ENCODE measurements at regions not wholly inside any gene's neighbourhood (a gene's known extent, or its start where the extent isn't known, plus 50 kb on each side); places are given as distances from the start of the nearest gene placed in this dataset.
A peak's percentile ranks its signal among the peaks of the same experiment; 100 is the strongest.
"Not testable (repeated sequence)": the region's sequence is repeated elsewhere in the genome, so short reads cannot be mapped to it uniquely, and the experiment has no call there.

DNA sequence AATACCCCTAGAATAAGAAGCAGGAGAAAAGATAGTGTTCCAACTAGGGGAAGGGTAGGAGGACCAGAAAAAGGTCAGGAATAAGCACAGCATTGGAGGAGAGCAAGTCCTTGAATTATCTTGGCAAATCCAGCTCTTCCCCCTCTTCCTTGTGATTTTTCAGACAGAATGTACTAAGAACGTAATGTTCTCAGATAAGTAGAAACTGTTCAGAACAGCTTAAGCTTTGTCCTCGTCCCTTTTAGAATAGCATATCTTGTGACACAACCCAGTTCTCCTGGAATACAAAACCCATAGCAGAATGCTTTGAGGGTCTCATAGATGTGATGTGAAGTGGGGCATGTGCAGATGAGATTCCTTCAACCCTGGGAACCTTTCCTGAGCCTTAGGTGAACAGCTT is 97.4 kb downstream of the EMB start:
- DNase-seq, result no peak

DNA sequence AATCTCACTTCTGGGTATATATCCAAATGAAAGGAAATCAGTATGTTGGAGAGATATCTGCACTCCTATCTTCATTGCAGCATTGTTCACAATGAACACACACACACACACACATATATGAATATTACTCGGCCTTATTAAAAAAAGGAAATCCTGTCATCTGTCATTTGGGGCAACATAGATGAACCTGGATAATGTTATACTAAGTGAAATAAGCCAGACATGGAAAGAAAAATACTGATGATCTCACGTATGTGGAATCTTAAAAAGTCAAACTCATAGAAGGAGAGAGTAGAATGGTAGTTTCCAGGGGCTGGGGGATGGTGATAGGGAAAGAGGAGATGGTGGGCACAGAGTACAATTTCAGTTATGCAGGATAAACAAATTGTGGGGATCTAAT is 100.3 kb downstream of the EMB start:
- no peak for DNase-seq

DNA sequence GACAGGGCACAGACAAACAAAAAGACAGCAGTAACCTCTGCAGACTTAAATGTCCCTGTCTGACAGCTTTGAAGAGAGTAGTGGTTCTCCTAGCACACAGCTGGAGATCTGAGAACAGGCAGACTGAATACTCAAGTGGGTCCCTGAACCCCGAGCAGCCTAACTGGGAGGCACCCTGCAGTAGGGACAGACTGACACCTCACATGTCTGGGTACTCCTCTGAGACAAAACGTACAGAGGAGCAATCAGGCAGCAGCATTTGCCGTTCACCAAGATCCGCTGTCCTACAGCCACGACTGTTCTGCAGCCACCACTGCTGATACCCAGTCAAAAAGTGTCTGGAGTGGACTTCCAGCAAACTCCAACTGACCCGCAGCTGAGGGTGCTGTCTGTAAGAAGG is 110.5 kb downstream of the EMB start:
- not testable (repeated sequence) for DNase-seq

DNA sequence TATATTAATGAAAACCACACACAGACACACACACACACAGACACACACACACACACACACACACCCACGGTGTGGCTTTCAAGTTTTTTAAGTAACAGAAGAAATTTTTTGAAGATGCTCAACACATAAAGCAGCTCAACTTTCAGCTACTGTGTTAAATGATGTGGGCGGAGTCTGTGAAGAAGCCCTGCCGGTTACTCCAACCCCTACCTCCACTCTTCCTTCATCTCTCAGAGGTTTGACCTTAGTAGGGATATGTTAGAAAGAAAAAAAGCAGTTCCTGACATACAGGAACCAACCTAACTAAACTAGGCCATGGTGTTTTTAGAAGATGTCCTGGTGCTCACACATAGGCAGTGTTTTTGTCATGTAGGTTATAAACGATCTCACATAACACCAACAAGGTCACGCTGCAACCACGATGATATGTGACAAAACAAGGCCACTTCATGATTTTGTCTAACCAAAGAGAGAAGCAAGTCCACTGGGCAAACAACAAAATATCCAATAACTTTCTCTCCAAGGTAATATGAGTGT is 112.8 kb downstream of the EMB start:
- no peak for DNase-seq

DNA sequence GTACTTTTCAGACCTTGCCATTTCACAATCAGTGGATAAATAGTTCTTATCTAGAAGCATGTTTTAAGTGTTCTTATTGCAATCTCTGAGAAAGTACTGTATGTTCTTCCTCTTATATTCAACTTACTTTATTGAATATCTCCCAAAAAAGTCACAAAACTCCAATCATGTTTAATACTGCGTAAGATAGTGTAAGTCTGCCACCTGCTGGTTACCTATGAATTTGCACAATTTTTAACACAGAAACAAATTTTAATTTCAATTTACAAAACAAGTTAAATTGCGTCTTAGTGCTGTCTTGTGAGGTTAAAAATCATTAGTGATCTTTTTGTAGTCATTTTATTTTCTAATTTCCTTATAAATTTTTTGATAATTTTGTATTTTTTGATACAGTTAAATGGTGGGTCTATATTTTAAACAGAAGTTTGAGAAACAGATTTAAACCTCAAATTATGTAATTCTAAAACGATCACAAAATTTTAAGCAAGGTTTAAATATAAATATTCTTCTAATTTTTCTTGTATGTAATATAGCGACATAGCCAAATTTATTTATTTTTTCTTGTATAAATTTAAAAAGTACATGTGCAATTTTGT is 115.8 kb downstream of the EMB start:
- no peak for DNase-seq

DNA sequence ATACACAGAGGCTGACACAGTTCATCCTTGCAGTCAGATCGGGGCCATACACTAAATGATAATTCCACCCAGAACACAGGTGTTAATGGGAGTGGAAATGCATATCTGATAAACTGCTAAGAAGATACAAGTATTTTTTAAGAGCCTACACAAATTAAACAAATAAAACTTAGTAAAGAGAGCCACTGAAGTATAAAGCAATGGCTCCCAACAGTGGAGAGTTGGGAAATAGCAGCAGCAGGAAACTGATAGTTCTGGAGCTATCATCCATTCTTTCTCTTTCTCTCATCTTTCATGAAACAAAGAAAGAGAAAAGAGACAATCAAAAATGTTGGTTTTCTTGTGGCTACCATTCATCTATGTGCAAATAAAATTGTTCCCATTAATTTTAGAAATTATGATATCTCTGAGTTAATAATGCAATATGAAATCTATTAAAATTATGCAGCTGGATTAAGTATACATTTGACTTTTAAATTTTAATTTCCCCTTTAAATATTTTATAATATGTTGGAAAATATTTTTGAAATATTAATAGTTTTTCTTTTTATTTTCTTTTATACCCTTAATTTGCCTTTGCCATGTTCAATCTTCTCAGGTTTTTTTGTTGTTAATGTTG is 120.8 kb downstream of the EMB start:
- no peak for DNase-seq

DNA sequence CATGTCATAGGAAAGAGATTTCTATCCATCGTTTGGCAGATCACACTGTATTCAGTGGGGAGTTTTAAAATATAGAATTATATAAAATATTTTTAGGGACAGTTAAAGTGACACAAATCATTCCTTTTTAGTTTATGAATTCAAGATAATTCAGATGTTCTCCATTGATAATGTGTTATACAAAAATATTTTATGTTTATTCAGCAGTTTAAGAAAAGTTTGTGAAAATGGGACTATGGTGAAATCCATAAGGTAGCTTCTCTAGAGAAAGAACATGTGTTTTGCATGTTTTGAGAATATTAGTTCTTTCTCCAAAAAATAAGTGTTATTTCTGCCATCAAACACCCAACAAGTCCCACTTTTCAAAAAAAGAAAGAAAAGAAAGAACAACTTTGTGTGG is 122.9 kb downstream of the EMB start:
- no peak for DNase-seq

DNA sequence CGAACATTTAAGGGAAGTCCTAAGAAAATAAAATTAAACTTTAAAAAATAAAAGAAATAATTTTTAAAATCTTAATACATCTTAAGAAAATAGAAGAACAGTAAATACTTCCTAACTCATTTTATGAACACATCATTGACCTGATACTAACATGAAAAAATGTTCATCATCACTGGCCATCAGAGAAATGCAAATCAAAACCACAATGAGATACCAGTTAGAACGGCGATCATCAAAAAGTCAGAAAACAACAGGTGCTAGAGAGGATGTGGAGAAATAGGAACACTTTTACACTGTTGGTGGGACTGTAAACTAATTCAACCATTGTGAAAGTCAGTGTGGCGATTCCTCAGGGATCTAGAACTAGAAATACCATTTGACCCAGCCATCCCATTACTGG is 134.6 kb downstream of the EMB start:
- not testable (repeated sequence) for DNase-seq

DNA sequence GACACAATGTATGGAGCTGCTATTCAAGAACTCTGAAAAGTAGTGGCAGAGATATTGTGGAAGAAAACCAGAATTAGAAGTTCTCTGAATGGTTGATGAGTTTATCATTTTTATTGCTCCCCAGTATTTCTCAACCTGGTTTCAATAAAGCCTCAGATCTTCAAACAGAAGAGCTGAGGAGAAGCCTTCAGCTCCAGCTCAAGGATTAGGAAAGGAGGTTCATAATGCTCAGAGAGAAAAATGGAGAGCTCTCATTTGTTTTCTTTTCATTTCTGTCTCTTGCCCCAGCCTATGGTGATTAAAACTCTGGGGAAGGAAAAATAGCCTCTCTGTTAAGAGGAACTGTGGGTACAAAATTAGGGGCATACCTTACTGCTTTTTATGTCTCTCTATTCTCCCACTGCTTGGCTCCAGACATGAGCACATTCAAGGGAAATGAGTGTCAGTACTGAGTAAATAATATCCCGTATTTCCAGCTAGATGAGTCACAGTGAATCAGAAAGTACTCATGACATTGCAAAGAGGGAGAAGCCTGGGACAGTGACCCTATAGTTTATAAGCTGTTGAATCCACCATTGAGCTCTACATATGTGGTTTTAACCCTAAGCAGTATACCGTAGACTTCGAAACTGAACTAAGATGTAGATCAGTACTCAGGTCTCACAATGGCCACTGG is 138.1 kb downstream of the EMB start:
- DNase-seq, result peak; percentile 22

DNA sequence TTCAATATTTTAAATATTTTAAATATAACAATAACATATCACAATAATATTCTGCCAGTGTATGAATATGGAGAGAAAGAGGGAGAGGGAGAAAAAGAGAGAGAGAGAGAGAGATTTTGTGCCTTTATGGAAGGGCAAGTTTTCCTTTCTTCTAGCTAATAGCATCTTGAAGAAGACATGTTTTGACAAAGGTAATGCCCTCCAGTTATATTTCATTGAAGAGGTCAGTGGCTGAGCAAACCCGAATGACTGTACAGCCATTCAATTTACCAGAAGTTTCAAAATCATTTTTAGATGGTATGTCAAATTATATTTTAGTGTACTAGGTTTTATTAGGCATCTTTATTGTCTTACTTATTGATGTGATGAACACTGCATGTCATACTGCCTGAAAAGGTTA is 139.3 kb downstream of the EMB start:
- no peak for DNase-seq

DNA sequence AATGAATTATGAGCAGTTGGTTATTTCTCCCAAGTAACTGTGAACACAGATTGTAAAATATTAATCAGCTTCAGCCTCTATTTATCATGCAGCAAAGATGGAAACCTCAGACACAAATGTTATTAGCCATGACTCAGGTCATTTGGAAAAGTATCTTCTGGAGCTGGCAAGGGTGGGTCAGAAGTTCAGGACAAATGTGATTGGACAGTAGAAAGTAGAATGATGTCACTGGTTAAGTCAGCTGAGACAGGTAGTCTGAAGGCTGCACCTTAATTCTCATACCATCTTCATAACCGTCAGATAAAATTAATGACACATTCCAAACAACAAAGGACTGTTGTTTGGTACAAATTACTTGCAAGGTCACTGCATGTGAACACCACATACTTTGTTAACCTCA is 140.2 kb downstream of the EMB start:
- DNase-seq, result no peak

DNA sequence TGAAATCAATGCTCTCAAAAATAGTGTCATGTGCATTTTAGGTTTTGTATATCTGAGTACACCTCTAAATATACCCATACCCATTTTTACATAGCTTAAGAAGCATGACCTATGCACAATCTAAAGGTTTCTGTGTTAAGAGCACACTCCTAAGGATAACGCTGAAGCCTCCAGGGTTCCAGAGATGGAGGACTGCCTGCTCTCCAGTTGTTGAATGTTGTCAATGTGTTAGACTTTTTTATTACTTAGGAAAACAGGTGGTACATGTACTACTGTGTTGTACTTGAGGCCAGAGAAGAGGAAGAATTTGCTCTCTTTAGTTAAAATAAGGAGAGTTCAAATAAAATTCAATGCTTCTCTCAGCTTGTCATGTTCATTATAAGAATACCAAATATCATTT is 141.2 kb downstream of the EMB start:
- DNase-seq, result no peak

DNA sequence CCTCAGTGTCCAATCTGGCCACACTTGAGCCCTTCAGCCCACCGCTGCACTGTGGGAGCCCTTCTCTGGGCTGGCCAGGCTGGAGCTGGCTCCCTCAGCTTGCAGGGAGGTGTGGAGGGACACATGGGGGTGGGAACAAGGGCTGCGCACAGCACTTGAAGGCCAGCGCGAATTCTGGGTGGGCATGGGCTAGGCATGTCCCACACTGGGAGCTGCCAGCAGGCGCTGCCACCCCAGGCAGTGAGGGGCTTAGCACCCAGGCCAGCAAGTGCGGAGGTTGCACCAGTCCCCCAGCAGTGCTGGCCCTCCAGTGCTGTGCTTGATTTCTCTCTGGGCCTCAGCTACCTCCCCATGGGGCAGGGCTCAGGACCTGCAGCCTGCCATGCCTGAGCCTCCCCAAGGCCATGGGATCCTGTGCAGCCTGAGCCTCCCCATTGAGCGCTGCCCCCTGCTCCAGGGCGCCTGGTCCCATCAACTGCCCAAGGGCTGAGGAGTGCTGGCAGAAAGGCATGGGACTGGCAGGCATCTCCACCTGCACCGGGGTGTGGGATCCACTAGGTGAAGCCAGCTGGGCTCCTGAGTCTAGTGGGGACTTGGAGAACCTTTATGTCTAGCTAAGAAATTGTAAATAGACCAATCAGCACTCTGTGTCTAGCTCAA is 148.2 kb downstream of the EMB start:
- no peak for DNase-seq

DNA sequence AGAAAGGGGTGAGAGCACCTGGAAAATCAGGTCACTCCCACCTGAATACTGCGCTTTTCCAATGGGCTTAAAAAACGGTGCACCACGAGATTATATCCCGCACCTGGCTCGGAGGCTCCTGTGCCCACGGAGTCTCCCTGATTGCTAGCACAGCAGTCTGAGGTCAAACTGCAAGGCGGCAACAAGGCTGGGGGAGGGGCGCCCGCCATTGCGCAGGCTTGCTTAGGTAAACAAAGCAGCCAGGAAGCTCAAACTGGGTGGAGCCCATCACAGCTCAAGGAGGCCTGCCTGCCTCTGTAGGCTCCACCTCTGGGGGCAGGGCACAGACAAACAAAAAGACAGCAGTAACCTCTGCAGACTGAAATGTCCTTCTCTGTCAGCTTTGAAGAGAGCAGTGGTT is 160.6 kb downstream of the EMB start:
- DNase-seq, result not testable (repeated sequence)

Measured in NCI-H226 (cell line).